ENCODE measurements at regions not wholly inside any gene's neighbourhood (a gene's known extent, or its start where the extent isn't known, plus 50 kb on each side); places are given as distances from the start of the nearest gene placed in this dataset.
"Not testable (repeated sequence)": the region's sequence is repeated elsewhere in the genome, so short reads cannot be mapped to it uniquely, and the experiment has no call there.

DNA sequence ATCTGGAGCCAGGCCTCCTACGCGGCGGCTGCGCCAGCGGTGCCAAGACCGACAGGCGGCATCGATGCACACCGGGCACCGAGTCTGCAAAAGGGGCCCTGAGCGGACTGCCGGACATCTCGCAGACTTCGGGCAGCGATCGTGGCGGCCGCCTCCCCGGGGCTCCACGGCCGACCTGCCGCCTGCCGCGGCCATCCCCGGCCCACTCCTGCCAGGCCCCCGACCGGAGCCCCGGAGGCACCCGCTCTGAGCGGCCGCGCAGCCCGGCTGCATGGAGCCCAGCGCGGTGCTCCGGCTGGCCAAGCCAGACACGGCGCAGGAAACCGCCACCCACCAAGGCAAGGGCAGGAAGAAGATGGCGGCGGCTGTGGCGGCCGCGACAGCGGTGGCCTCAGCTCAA is 154.2 kb upstream of the KCTD7 start:
- DNase-seq (ENCODE audit: low spot score): no peak
- H3K36me3 ChIP-seq: no peaks in the 10 kb centered on the region
- intact Hi-C loops (cut with DNase I): no loop called here

GRCh38 chr7:66476056-66476455 is 152.6 kb upstream of the KCTD7 start:
- H3K4me1 ChIP-seq (replicated peaks); H3K4me3 ChIP-seq; H3K36me3 ChIP-seq; intact Hi-C loops (cut with DNase I); H3K9me3 ChIP-seq; H3K27ac ChIP-seq; DNase-seq (ENCODE audit: low spot score); H3K27me3 ChIP-seq (replicated peaks; ENCODE audit: insufficient read depth): not testable (repeated sequence)
- 77% methylated on average over 3 of the region's 3 CpGs for WGBS

More for the DNA sequence above, 154.2 kb upstream of the KCTD7 start:
- no peak overlapping the region for H3K27ac ChIP-seq
- TF ChIP-seq POLR2AphosphoS5 (IDR thresholded peaks at IDR 0.05): no peak
- no peak for TF ChIP-seq POLR2A (IDR thresholded peaks at IDR 0.05)
- TF ChIP-seq, protein P1, sequence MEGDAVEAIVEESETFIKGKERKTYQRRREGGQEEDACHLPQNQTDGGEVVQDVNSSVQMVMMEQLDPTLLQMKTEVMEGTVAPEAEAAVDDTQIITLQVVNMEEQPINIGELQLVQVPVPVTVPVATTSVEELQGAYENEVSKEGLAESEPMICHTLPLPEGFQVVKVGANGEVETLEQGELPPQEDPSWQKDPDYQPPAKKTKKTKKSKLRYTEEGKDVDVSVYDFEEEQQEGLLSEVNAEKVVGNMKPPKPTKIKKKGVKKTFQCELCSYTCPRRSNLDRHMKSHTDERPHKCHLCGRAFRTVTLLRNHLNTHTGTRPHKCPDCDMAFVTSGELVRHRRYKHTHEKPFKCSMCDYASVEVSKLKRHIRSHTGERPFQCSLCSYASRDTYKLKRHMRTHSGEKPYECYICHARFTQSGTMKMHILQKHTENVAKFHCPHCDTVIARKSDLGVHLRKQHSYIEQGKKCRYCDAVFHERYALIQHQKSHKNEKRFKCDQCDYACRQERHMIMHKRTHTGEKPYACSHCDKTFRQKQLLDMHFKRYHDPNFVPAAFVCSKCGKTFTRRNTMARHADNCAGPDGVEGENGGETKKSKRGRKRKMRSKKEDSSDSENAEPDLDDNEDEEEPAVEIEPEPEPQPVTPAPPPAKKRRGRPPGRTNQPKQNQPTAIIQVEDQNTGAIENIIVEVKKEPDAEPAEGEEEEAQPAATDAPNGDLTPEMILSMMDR (IDR thresholded peaks at IDR 0.05): no peak
- 98% methylated on average over 45 of the region's 45 CpGs for WGBS
- H3K27me3 ChIP-seq (replicated peaks; ENCODE audit: insufficient read depth): no peaks in the 10 kb centered on the region
- no peaks in the 10 kb centered on the region for H3K9me3 ChIP-seq
- no peaks in the 10 kb centered on the region for H3K4me1 ChIP-seq (replicated peaks)
- no peak overlapping the region for H3K4me3 ChIP-seq

DNA sequence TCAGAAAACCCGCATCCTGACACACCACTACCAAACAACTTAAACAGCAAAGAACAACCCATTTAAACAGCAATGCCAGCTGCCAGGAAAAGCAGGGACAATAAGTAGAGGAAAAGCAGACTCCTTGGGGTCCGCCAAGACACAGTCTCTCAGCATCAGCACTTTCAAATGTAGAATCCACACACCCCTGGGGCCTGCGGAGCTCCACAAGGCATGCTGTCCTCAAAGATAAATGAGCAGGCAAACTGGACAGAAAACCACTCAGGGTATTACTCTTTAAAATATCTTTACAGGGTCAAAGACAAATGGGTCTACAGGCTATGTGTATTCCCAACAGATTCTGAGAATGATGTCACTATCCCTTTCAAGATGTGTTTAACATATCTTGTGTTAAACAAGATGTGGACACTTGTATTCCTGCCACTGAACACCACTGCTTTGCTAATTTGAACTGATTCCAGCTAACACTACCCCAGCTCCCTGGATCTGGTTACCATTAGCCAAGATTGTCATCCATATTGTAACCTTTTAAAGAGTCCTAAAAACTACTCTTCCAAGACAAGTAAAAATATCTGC is 150.8 kb upstream of the KCTD7 start:
- H3K27me3 ChIP-seq (replicated peaks; ENCODE audit: insufficient read depth); H3K36me3 ChIP-seq; intact Hi-C loops (cut with DNase I); H3K27ac ChIP-seq; H3K4me1 ChIP-seq (replicated peaks); H3K9me3 ChIP-seq; DNase-seq (ENCODE audit: low spot score); H3K4me3 ChIP-seq: not testable (repeated sequence)
- WGBS: 88% methylated on average over 3 of the region's 3 CpGs

- H3K27ac ChIP-seq; H3K4me3 ChIP-seq; DNase-seq (ENCODE audit: low spot score); H3K36me3 ChIP-seq; H3K4me1 ChIP-seq (replicated peaks); H3K27me3 ChIP-seq (replicated peaks; ENCODE audit: insufficient read depth); H3K9me3 ChIP-seq; intact Hi-C loops (cut with DNase I): not testable (repeated sequence)
- WGBS: 75% methylated on average over 1 of the region's 1 CpG
These were observed 147.5 kb upstream of the KCTD7 start for GRCh38 chr7:66481229-66481628.

DNA sequence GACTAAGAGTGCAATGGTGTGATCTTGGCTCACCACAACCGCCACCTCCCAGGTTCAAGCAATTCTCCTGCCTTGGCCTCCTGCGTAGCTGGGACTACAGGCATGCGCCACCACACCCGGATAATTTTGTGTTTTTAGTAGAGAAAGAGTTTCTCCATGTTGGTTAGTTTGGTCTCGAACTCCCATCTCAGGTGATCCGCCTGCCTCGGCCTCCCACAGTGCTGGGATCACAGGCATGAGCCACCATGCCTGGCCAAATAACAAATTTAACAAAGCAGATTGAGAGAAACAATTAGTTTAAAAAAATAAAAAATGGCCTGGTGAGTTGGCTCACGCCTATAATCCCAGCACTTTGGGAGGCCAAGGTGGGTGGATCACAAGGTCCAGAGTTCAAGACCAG is 139.6 kb upstream of the KCTD7 start:
- H3K4me3 ChIP-seq; H3K9me3 ChIP-seq; H3K27me3 ChIP-seq (replicated peaks; ENCODE audit: insufficient read depth); DNase-seq (ENCODE audit: low spot score); H3K4me1 ChIP-seq (replicated peaks); H3K27ac ChIP-seq; H3K36me3 ChIP-seq; intact Hi-C loops (cut with DNase I): not testable (repeated sequence)
- 96% methylated on average over 8 of the region's 8 CpGs for WGBS

DNA sequence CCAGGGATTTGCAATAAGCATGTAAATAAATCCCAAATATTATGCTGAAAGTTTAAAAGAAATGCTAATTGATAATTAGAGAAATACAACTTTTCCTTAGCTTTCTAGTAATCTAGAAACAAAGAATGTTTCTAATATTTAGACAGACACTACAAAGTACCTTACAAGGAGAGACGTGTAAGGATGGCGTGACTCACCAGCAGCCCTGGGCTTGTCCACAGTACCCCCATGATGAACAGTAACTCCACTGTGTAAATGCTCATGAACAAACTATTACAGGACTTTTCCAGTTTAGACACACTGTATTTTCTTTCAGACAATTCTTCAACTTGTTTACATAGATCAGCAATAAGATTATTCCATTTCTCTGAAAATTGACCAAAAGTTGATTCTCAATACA is 138.9 kb upstream of the KCTD7 start:
- 38% methylated on average over 2 of the region's 2 CpGs for WGBS

GRCh38 chr7:66490979-66491378 is 137.7 kb upstream of the KCTD7 start:
- H3K27me3 ChIP-seq (replicated peaks; ENCODE audit: insufficient read depth); H3K36me3 ChIP-seq; H3K9me3 ChIP-seq; H3K4me3 ChIP-seq; DNase-seq (ENCODE audit: low spot score); H3K4me1 ChIP-seq (replicated peaks); H3K27ac ChIP-seq: not testable (repeated sequence)
- 84% methylated on average over 11 of the region's 11 CpGs for WGBS
- intact Hi-C loops (cut with DNase I): loop anchor here (5.0 to 10.0 kb wide), 2 partner anchors 284 to 346 kb away; partner anchors contain the start of gene TPST1

More for the DNA sequence above, 138.9 kb upstream of the KCTD7 start:
- DNase-seq (ENCODE audit: low spot score); H3K27me3 ChIP-seq (replicated peaks; ENCODE audit: insufficient read depth); H3K9me3 ChIP-seq; H3K36me3 ChIP-seq; H3K27ac ChIP-seq; H3K4me3 ChIP-seq; H3K4me1 ChIP-seq (replicated peaks): not testable (repeated sequence)
- intact Hi-C loops (cut with DNase I): loop anchor here (5.0 to 10.0 kb wide), 2 partner anchors 282 to 345 kb away; partner anchors contain the start of gene TPST1

GRCh38 chr7:66492405-66492804 is 136.3 kb upstream of the KCTD7 start:
- intact Hi-C loops (cut with DNase I): loop anchor here (5.0 to 10.0 kb wide), 2 partner anchors 285 to 348 kb away; partner anchors contain the start of gene TPST1
- not testable (repeated sequence) for H3K9me3 ChIP-seq; H3K27me3 ChIP-seq (replicated peaks; ENCODE audit: insufficient read depth); H3K36me3 ChIP-seq; H3K4me1 ChIP-seq (replicated peaks); DNase-seq (ENCODE audit: low spot score)
- H3K4me3 ChIP-seq: peak overlapping the region; percentile 57 to 71
- peak overlapping the region; percentile 94 to 95 for H3K27ac ChIP-seq
- WGBS: 77% methylated on average over 3 of the region's 7 CpGs
